ENCODE measurements at regions not wholly inside any gene's neighbourhood (a gene's known extent, or its start where the extent isn't known, plus 50 kb on each side); places are given as distances from the start of the nearest gene placed in this dataset.

GRCh38 chr6:77324866-77325265, 138.4 kb downstream of the HTR1B start:
- no peak for DNase-seq (ENCODE audit: low read depth in 1 of 2, low spot score in 1 of 2)
- Histone ChIP-seq H3K27ac (replicated peaks) (no peak overlapping the region), H3K27me3 (ENCODE audit: insufficient read depth, poor library complexity, severe bottlenecking) (no peaks in the 10 kb centered on the region), H3K4me3 (replicated peaks; ENCODE audit: insufficient read depth, low read length) (no peak overlapping the region)
- TF ChIP-seq POLR2AphosphoS5 (IDR thresholded peaks at IDR 0.05; ENCODE audit: low read depth), result no peak

GRCh38 chr6:77322604-77323003, 140.7 kb downstream of the HTR1B start:
- DNase-seq (ENCODE audit: low read depth in 1 of 2, low spot score in 1 of 2), result no peak
- Histone ChIP-seq H3K27ac (replicated peaks) (no peak overlapping the region), H3K4me3 (replicated peaks; ENCODE audit: insufficient read depth, low read length) (no peak overlapping the region), H3K27me3 (ENCODE audit: insufficient read depth, poor library complexity, severe bottlenecking) (no peaks in the 10 kb centered on the region)
- TF ChIP-seq CTCF (IDR thresholded peaks at IDR 0.05; ENCODE audit: insufficient read depth, low read length) (no peak), POLR2AphosphoS5 (IDR thresholded peaks at IDR 0.05; ENCODE audit: low read depth) (no peak), SPI1 (IDR thresholded peaks at IDR 0.05; ENCODE audit: borderline replicate concordance, low read depth) (no peak), GABPA (IDR thresholded peaks at IDR 0.05; ENCODE audit: low read depth) (no peak), REST (IDR thresholded peaks at IDR 0.05; ENCODE audit: insufficient replicate concordance, low read depth) (no peak)

- no peak for DNase-seq (ENCODE audit: low read depth in 1 of 2, low spot score in 1 of 2)
- no peak overlapping the region for H3K27ac ChIP-seq (replicated peaks)
- TF ChIP-seq GABPA (IDR thresholded peaks at IDR 0.05; ENCODE audit: low read depth) (no peak), CTCF (IDR thresholded peaks at IDR 0.05; ENCODE audit: insufficient read depth, low read length) (no peak), SPI1 (IDR thresholded peaks at IDR 0.05; ENCODE audit: borderline replicate concordance, low read depth) (no peak), POLR2AphosphoS5 (IDR thresholded peaks at IDR 0.05; ENCODE audit: low read depth) (no peak), REST (IDR thresholded peaks at IDR 0.05; ENCODE audit: insufficient replicate concordance, low read depth) (no peak)
- H3K4me3 ChIP-seq (replicated peaks; ENCODE audit: insufficient read depth, low read length), result no peak overlapping the region
- no peaks in the 10 kb centered on the region for H3K27me3 ChIP-seq (ENCODE audit: insufficient read depth, poor library complexity, severe bottlenecking)
Measured at GRCh38 chr6:77318256-77318655, 145.0 kb downstream of the HTR1B start.

- DNase-seq (ENCODE audit: low read depth in 1 of 2, low spot score in 1 of 2), result no peak
- no peak overlapping the region for H3K4me3 ChIP-seq (replicated peaks; ENCODE audit: insufficient read depth, low read length)
- H3K27ac ChIP-seq (replicated peaks), result no peak overlapping the region
- TF ChIP-seq REST (IDR thresholded peaks at IDR 0.05; ENCODE audit: insufficient replicate concordance, low read depth) (peak; percentile 84), POLR2AphosphoS5 (IDR thresholded peaks at IDR 0.05; ENCODE audit: low read depth) (no peak), GABPA (IDR thresholded peaks at IDR 0.05; ENCODE audit: low read depth) (no peak)
- H3K27me3 ChIP-seq (ENCODE audit: insufficient read depth, poor library complexity, severe bottlenecking), result no peaks in the 10 kb centered on the region
Measured at GRCh38 chr6:77313595-77313994, 149.7 kb downstream of the HTR1B start.

All from HL-60 (cell line).